MM.1S (cell line): ENCODE measurements at regions not wholly inside any gene's neighbourhood (a gene's known extent, or its start where the extent isn't known, plus 50 kb on each side); places are given as distances from the start of the nearest gene placed in this dataset.

Experiments used
- EZH2 ChIP-seq: fragments of 300-600 bp; sonication (generic); optimal IDR thresholded peaks from 2 replicates; pipeline ENCODE3; 2017; ENCODE audit warnings: low read depth, mild to moderate bottlenecking, antibody characterized with exemption, low read length, mixed read lengths
- EZH2phosphoT487 ChIP-seq: fragments of 300-600 bp; sonication (generic); IDR thresholded peaks from 2 replicates; pipeline ENCODE4 v1.6.1; 2018; ENCODE audit warnings: antibody characterized with exemption, low read length
- TF ChIP-seq, protein P1 (sequence below): fragments of 300-600 bp; sonication (generic); IDR thresholded peaks from 2 replicates; pipeline ENCODE4 v1.5.1; 2016; ENCODE audit warnings: antibody characterized with exemption, low read length, mixed read lengths

DNA sequence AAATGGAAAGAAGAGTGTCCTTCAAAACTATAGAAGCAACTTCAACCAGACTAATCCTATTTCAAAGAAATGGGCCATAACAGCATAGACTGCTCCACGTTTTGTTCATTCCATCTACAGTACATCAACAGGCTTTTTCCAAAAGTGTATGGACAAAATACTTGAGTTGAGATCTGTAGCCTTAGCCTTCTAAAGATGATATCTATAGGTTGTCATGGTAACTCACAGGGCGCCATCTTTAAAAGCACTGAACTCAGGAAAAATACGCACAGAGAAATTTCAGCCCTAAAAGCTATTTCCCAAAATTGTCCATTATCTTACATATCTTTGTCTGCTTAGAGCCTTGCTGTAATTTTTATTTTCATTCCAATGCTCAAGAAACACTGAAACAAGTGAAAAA lies 439.4 kb upstream of the NBEA start:
- TF ChIP-seq, protein P1, sequence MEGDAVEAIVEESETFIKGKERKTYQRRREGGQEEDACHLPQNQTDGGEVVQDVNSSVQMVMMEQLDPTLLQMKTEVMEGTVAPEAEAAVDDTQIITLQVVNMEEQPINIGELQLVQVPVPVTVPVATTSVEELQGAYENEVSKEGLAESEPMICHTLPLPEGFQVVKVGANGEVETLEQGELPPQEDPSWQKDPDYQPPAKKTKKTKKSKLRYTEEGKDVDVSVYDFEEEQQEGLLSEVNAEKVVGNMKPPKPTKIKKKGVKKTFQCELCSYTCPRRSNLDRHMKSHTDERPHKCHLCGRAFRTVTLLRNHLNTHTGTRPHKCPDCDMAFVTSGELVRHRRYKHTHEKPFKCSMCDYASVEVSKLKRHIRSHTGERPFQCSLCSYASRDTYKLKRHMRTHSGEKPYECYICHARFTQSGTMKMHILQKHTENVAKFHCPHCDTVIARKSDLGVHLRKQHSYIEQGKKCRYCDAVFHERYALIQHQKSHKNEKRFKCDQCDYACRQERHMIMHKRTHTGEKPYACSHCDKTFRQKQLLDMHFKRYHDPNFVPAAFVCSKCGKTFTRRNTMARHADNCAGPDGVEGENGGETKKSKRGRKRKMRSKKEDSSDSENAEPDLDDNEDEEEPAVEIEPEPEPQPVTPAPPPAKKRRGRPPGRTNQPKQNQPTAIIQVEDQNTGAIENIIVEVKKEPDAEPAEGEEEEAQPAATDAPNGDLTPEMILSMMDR = no peak
- TF ChIP-seq EZH2 (no peak), EZH2phosphoT487 (no peak)
